DOHH2 (cell line): ENCODE measurements at regions not wholly inside any gene's neighbourhood (a gene's known extent, or its start where the extent isn't known, plus 50 kb on each side); places are given as distances from the start of the nearest gene placed in this dataset.

ENCODE experiments used
- CTCF ChIP-seq: fragments of 200-600 bp; sonication (generic); IDR thresholded peaks from one replicate; pipeline ENCODE4 v1.5.1; 2014; ENCODE audit warnings: antibody characterized with exemption, mild to moderate bottlenecking, low read depth, low read length; ENCODE audit not compliant: poor library complexity, severe bottlenecking
- EZH2phosphoT487 ChIP-seq: fragments of 200-600 bp; sonication (generic); IDR thresholded peaks from 2 replicates; pipeline ENCODE4 v1.6.1; 2017; ENCODE audit warnings: borderline replicate concordance, mild to moderate bottlenecking, antibody characterized with exemption, low read length, moderate library complexity, mixed read lengths

GRCh38 chr4:114487101-114487500 lies 111.5 kb upstream of the UGT8 start:
- TF ChIP-seq CTCF (no peak), EZH2phosphoT487 (no peak)
